Skin of body (tissue), 1 donor: ENCODE measurements at regions not wholly inside any gene's neighbourhood (a gene's known extent, or its start where the extent isn't known, plus 50 kb on each side); places are given as distances from the start of the nearest gene placed in this dataset.

ENCODE experiments used
- DNase-seq: peaks from one replicate; lab custom pipeline; 2025; lab: John Stamatoyannopoulos, UW

DNA sequence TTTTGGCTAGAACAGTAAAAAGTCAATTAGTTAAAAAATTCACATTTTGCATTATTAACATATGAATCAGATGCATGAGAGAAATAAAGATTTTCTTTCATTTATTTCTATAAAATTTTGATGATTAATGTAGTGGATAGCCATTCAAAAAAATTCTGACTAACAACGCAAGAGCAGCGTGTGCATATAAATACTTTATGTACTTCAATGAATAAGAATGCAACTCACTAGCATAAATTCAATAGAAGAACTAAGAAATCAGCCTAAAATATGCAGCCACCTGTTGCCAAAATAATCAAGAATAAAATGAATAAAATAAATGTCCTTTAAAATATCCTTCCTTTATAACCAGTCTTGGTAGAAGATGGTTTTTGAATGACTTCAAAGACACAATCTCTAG lies 471.9 kb downstream of the PDGFC start:
- DNase-seq: no peak

DNA sequence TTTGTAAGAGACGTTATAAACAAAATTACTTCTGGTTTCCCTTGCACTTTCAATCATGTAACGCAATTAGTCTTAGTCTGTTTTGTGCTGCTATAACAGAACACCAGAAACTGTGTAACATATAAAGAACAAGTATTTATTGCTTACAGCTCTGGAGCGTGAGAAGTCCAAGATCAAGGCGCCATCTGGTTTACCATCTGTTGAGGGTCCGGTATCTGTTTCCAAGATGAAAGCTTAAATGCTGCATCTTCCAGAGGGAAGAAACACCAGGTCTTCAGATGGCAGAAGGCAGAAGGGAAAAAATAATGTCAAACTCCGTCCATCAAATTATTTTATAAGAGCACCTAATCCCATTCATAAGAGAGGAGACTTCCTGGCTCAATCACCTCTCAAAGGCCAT lies 474.1 kb downstream of the PDGFC start:
- no peak for DNase-seq

DNA sequence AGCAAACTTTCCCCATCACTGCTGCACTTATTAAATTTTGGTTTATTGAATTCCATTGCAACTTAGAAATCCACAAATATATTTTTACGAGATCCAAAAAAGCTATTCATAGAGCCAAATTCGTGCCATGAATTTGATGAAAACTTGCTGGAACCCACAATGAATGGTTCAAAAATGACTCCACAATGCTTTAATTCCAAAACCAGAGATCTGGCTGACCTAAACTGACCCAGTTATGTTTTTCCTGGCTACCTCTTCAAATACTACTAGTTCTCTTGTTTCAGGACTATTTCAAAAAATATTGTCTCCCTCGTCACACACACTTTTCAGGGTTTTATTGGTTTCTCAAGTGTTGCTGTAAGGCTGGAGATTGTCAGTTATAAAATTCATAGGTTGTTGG lies 474.8 kb downstream of the PDGFC start:
- no peak for DNase-seq

DNA sequence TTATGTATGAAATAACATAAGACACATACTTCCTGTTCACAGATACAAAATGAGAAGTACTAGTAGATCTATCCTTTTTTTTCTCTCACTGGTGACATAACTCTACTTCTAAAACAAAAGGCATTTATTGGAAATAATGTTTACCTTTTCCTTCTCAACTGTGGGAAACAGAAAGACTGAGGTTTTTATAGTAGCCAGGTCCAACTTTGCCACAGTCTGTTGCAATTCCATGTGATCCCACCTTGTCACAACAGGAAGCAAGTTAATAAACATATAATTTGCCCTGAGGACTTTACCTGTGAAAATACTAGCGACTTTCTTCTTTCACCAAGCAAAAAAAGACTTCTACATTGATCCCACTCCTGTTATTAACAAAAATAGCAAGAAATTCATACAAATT lies 475.8 kb downstream of the PDGFC start:
- DNase-seq: no peak

DNA sequence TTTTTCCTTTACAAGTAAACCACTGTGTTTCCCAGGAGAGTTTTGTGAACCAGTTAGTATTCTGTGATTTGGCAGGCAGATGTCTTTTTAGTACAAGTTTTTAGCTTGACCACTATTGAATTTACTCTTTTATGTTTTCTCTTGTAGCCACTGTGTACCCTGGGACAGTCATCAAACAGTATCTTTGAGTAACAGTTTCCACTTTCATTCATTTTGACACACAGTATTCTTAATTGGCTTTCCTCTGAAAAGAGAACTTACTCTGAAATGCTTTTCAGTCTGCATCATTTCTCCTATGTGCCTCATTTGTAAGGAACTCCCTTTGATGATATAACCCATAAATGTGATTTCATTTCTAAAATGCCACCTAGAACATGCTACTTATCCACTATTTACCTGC lies 476.5 kb downstream of the PDGFC start:
- no peak for DNase-seq

DNA sequence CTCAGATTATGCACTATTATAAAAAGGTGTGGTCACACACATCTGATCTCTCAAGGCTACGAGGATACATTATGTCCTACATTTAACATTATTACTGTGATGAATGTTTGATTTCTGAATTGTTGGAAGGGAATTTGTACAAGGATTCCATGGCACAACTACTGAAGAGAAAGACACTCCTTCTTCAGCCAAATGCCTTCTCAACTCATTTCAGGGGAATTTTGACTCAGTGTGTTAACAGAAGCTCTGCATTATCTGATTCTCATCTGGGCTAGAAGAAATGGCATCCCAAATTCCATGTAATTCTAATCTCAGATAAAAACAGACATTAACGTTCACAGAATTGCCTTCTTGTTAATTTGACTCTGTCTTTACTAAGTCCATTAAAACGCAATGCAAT lies 477.7 kb downstream of the PDGFC start:
- no peak for DNase-seq

DNA sequence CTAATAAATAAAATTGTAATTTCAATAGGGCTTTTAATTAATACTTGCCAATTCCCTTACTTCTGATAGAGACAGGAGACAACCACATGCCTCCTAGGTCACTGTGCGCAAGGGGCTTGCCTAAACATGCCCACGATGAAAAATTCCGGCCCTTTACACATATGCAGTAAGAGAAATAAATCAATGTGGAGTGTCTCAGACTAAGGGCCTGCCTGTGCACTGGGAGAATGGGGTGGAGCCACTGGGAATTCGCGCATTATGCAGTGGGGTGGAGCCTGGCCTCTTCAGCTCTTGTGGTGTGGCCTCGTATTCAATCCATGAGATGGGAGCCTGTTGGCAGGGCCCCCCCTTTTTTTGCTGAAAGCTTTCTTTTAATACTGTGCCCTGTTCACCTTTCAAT lies 484.5 kb downstream of the PDGFC start:
- DNase-seq: no peak

DNA sequence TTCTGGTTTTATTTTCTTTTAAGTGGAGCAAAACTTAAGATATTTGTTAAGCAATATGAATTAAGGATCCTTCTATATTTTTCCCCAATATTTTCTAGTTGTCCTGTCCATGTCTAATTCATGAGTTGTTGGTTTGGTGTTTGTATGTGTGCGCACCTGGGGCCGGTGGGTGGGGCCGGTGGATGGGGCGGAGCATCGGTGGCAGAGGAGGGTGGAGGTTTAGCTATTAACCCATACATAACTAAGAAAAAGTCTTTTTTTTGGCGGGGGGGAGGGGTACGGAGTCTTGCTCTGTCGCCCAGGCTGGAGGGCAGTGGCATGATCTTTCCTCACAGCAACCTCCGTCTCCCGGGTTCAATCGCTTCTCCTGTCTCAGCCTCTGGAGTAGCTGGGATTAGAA lies 489.8 kb downstream of the PDGFC start:
- no peak for DNase-seq

DNA sequence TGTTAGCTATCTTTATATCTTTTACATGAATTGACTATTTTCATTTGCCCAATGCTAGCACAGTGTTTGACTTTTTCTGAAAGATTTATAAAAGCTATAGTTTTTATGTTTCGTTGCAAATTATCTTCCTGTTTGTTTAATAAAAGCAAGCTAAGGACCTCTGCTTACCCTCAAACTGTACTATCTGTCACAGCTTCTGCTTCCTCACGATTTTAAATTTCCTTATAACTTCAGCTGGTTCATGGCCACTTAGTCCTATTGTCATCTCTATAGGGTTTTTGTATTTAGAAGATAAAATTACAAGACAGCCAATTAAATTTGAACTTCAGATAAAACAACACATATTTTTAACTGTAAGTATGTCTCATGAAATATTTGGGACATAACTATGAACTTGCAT lies 494.0 kb downstream of the PDGFC start:
- DNase-seq: no peak

DNA sequence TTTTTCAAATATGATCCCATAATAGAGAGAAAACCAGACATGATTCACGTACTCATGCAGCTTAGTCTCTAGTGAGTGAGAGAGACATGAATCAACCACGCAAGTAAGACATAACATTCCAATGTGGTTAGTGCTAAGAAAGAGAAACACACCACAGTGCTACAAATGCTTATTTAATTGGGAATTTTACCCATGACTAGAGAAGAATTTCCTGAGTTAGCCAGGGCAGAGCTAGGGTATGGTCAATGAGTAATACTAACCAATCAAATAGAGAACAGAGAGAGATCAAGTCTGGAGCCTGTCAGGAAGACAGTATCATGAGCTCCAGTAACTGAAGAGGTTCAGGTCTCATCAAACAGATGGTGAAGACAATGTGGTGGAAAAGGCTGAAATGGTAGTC lies 495.2 kb downstream of the PDGFC start:
- no peak for DNase-seq

DNA sequence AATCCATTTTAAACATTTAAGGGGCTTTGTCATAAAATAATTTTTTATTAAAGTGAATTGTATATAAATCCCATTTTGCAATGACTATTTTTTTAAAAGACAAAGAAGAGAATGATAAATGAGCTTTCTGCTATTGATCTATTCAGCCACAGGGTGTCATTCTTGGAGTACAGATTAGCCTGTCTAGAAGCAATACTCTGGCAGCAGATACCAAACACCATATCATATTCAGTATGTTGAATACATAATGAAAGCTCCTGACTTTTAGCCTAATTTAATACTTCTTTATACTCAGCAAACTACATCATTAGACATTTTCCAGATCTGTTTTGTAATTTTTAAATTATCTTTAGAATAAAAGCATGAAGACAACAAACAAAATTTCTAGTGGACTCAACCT lies 496.3 kb downstream of the PDGFC start:
- peak; percentile 37 for DNase-seq

DNA sequence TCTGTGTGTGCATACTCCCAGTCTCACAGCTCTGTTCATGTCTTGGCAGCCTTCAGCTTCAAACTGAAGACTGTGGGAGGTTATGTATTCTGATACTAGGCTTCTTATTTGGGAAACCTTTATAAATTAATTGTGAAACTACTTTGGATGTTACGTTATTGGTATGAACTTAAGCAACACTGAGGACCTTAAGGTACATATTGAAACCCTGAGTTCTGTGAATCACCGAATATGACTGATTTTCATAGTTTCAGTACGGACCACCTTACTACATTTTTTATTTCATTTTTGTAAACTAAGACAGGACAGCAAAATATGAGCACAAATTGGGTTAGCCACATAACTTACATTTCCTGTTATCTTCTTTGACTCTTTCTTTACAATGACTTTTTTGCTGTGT lies 498.4 kb downstream of the PDGFC start:
- DNase-seq: no peak

DNA sequence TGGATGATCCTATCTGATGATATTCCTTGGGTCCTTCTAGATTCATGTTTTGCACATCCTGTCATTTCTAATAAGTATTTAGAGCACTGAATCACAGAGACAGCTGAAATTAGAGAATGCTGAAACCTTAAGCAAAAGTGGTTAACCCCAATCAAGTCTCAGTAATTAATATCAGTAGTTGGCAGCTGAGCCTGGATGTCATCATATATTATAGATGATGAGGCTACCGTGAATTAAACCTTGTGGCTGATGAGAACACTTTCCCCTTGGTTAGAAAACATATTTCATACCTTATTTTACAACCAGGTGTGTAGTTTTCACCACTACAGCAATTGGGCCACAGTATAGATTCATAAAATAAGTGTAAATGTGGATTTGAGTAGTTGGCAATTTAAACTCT lies 499.0 kb downstream of the PDGFC start:
- no peak for DNase-seq

DNA sequence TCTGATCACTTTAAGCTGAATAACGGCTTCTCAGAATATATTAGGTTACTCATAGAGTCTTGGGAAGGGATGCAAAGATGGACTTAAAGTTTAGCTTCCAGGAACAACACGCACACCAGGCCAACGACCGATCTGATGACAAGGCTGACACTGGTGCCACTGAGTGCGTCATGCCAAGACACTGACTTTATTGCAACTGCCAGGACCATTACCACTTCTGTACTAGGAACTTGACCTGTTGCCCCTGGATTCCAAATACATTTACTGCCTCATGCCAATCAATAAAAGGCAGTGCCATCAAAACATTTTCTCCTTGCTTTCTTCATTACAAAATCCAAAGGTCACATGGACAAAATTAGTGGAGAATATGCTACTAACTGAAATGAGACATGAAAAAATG lies 505.9 kb upstream of the CTSO start:
- DNase-seq: no peak

DNA sequence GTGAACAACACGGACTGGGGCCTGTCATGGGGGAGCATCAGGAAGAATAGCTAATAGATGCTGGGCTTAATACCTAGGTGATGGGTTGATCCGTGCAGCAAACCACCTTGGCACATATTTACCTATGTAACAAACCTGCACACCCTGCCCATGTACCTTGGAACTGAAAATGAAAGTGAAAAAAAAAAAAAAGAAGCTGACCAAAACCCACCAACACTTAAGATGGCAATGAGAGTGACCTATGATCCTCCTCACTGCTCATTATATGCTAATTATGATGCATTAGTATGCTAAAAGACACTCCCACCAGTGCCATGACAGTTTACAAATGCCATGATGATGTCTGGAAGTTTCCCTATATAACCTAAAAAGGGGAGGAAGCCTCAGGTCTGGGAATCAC lies 503.2 kb upstream of the CTSO start:
- no peak for DNase-seq

DNA sequence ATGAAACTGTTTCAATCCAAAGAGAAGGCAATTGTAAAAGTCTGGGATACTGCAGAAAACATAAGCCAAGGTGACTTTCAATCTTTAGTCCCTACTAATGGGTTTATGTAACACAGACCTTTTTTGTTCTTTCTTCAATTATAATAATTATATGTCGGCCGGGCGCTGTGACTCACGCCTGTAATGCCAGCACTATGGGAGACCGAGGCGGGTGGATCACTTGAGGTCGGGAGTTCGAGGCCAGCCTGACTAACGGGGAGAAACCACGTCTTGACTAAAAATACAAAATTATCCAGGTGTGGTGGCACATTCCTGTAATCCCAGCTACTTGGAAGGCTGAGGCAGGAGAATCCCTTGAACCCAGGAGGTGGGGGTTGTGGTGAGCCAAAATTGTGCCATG lies 489.8 kb upstream of the CTSO start:
- DNase-seq: no peak

DNA sequence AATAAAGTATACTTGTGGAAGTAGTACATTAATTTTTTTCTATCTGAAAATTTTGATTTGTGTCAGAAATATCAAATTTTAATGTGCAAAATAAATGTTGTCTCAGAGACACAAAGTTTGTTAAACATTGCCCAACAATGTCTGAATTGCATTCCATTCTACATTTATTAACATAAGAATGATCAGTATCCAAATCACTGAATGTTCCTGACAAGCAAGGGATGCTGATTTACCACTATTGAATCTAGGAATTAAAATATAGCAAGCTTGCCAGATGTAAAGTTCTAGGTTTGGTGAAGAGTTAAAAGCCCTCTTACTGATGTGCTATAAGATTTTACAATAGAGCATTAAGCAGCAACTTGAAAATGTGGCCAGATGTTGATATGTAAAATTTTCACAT lies 489.2 kb upstream of the CTSO start:
- DNase-seq: no peak

DNA sequence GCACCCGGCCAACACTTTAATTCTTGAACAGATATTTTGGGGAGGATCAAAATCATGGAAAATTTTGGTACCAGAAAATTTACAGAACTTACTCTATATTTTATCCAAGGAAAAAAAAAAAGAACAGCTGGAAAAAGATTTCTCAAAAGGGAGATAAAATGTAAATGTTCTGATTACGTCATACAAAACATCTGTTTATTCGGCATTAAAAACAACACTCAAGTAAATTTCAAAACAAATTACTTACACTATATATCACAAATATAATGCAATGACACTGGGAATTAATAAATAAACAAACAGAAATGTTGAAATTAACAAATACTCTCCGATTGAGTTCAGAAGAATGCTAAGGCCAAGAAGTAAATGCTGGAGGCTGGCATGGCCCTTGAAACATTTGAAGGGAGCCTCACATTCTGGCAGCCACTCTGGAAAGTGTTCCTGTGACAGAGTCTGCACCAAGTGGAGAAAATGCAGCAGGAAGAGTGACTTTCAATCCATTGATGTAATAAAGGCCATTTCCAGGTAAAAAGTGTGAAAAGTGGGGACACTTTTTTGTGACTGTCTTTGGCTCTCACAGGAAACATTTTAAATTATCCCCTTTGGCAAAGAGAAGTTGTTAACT lies 486.0 kb upstream of the CTSO start:
- DNase-seq: no peak

DNA sequence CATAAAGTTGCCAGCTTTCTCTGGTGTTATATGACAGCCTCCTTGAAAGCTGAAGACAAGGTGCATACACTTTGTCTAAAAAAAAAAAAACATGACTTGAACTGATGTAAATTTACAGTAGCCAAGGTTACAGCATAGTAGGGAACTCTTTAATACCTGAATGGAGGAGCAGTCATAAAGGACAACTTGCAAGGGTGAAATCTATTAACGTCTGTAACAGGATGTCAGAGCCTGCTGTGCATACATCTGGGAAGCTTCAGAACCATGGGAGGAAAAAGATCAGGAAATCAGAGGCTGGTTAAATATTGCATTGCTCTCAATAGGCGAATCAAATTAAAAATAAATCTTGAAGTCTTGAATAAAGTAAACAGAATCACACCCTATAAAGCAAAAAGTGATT lies 484.0 kb upstream of the CTSO start:
- DNase-seq: no peak

DNA sequence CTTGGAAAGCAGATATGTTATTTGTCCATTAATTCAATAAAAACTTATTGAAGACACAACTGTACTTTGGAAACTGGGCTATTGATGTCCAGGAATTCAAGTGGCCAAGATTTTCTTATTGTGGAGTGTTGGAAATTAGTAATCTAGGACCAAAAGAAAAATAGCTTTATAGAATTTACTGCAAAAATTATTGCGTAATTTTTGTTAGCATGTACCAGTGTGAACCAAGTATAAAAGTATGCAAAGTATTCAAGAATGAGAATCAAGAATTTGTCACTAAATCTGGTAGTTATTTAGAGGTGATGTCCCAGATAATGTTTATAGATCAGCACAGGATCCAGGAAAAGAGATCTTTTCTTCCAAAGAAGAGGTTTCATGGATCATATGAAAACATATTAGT lies 468.9 kb upstream of the CTSO start:
- DNase-seq: no peak

DNA sequence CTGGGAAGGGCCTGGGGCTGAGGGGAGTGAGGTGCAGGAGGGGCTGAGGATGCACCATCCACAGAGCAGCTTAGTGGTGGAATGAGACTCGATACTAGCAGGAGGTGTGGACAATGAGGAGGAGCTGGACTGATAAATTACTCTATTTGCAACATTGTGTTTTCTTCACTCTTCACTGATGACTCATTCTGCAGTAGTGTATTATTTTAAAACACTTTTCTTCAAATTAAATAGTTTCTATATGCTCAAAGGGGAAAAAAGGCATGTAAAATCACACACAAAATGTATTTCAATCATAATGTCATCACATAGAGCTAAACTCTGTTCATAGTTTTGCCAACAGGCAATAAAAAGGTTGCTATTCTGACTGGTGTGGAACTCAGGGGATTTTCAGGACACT lies 467.0 kb upstream of the CTSO start:
- no peak for DNase-seq

DNA sequence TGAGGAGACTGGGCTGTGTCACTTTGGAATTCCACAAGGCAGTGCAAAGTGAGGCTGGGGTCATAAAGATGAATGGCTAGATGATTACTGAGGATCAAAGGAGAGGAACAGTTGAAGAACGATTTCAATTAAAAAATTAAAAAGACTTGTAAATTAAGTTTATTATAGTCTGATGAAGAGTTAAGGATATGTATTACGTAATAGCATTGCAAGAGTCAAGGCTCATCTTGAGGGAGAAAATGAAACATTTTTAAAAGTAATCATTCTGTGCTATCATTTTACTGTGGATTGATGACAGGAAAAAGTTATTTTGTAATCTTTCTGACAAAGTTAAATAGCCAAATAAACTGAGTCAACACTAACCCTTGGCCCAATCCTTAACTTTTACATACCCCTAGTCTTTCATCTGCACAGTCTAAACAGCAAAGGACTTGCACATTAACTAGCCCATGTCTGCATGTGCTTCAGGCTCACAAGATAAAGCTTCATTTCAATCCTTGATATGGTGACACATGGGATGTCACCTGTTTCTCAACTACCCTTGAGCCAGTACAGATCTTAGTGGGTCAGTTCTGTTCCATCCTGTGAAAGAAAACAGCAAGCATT lies 465.5 kb upstream of the CTSO start:
- no peak for DNase-seq

DNA sequence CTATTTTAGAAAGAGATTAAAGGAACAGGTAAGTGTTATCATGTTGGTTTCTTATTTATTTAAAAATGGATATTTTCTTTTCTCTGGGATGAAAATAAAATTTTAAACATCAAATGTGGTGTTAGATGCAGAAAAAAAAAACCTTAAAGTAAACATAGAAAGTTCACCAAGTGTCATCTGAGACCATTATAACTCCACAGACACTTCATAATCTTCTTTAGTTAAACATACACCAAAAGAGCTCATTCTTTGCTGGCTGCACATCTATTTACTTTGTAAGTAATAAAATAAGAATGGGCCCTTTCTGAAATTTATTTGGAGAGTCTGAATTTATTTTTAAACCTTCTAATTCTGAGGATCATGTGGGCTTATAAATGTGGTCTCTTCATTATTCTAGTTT lies 460.7 kb upstream of the CTSO start:
- DNase-seq: no peak
